RWPE1 (cell line): ENCODE measurements at regions not wholly inside any gene's neighbourhood (a gene's known extent, or its start where the extent isn't known, plus 50 kb on each side); places are given as distances from the start of the nearest gene placed in this dataset.

Experiments used
- CTCF ChIA-PET: fragments of 350-600 bp; sonication (Branson Sonifier 250); formaldehyde crosslinking; extraction: SDS; loops from one replicate; lab custom pipeline; 2021; lab: Yijun Ruan, JAX
- POLR2A ChIA-PET: fragments of 400-600 bp; formaldehyde crosslinking; extraction: SDS; loops from one replicate; lab custom pipeline; 2020; ENCODE audit warnings: antibody characterized with exemption; ENCODE audit not compliant: low non-redundant PET; lab: Yijun Ruan, JAX
- DNase-seq: peaks from one replicate; pipeline ENCODE4 v3.0.0; 2012; ENCODE audit warnings: low spot score
- H3K27ac ChIP-seq: fragments of 450-650 bp; 2 replicates; pipeline ENCODE4 v1.5.1; 2017
- CTCF ChIP-seq: fragments of 450-650 bp; conservative IDR thresholded peaks from 2 replicates; pipeline ENCODE4 v1.5.1; 2017; ENCODE audit warnings: low read depth, mild to moderate bottlenecking

- no peak overlapping the region for H3K27ac ChIP-seq
- ChIA-PET POLR2A (no interaction called here), CTCF (interaction anchor here (0.6 kb wide), 2 partner anchors 833 to 1117 kb away, joined by 3 to 4 read pairs; no protein-coding TSS in a partner anchor)
- no peak for TF ChIP-seq CTCF
- DNase-seq = no peak
Measured at GRCh38 chr2:84048964-84049363, 410.1 kb downstream of the SUCLG1 start.

GRCh38 chr2:84041506-84041905 is 417.6 kb downstream of the SUCLG1 start:
- ChIA-PET POLR2A (interaction anchor here (0.6 kb wide), 1 partner anchor 408 kb away, joined by 13 read pairs; no protein-coding TSS in a partner anchor), CTCF (no interaction called here)
- no peak for DNase-seq
- no peak overlapping the region for H3K27ac ChIP-seq
- TF ChIP-seq CTCF = no peak

- no peak for DNase-seq
- ChIA-PET POLR2A (no interaction called here), CTCF (interaction anchor here (0.5 kb wide), 1 partner anchor 17 kb away, joined by 6 read pairs; no protein-coding TSS in a partner anchor)
- H3K27ac ChIP-seq = no peak overlapping the region
- TF ChIP-seq CTCF = no peak
Measured at GRCh38 chr2:84040281-84040680, 418.8 kb downstream of the SUCLG1 start.

- ChIA-PET POLR2A (no interaction called here), CTCF (no interaction called here)
- H3K27ac ChIP-seq = no peak overlapping the region
- no peak for TF ChIP-seq CTCF
- no peak for DNase-seq
Measured at GRCh38 chr2:84038866-84039265, 420.2 kb downstream of the SUCLG1 start.

GRCh38 chr2:84033347-84033974 is 425.6 kb downstream of the SUCLG1 start:
- peak; percentile 8 for DNase-seq
- ChIA-PET POLR2A (no interaction called here), CTCF (interaction anchor here (0.7 to 1.7 kb wide), 3 partner anchors 11 to 703 kb away, joined by 3 to 5 read pairs (median 3); no protein-coding TSS in a partner anchor)
- no peak overlapping the region for H3K27ac ChIP-seq
- no peak for TF ChIP-seq CTCF

- CTCF ChIA-PET = interaction anchor here (1.0 to 1.2 kb wide), 2 partner anchors 46 to 271 kb away, joined by 3 to 5 read pairs; no protein-coding TSS in a partner anchor
- H3K27ac ChIP-seq = no peak overlapping the region
- no peak for TF ChIP-seq CTCF
- POLR2A ChIA-PET = no interaction called here
- no peak for DNase-seq
Measured at GRCh38 chr2:84031312-84032050, 427.6 kb downstream of the SUCLG1 start.
